GM12864 (cell line): ENCODE measurements at regions not wholly inside any gene's neighbourhood (a gene's known extent, or its start where the extent isn't known, plus 50 kb on each side); places are given as distances from the start of the nearest gene placed in this dataset.

ENCODE experiments used
- DNase-seq: peaks from one replicate; pipeline ENCODE4 v3.0.0-alpha.2; 2011; ENCODE audit warnings: low read depth
- H3K4me3 ChIP-seq: 2 replicates; pipeline ENCODE4 v1.5.1; 2011; ENCODE audit warnings: mild to moderate bottlenecking, low read depth, low read length, control low read depth
- CTCF ChIP-seq: IDR thresholded peaks from 2 replicates; pipeline ENCODE4 v1.5.1; 2011; ENCODE audit warnings: low read depth, mild to moderate bottlenecking, moderate library complexity, low read length, control low read depth, inconsistent platforms; ENCODE audit errors: missing control alignments

GRCh38 chr6:2471472-2471871 is 226.1 kb upstream of the GMDS start:
- H3K4me3 ChIP-seq: no peak overlapping the region
- DNase-seq: no peak
- no peak for TF ChIP-seq CTCF

GRCh38 chr6:2469428-2469827 is 224.0 kb upstream of the GMDS start:
- TF ChIP-seq CTCF: no peak
- no peak overlapping the region for H3K4me3 ChIP-seq
- DNase-seq: no peak

GRCh38 chr6:2468601-2468955 is 223.2 kb upstream of the GMDS start:
- no peak overlapping the region for H3K4me3 ChIP-seq
- no peak for TF ChIP-seq CTCF
- no peak for DNase-seq

GRCh38 chr6:2467929-2468600 is 222.7 kb upstream of the GMDS start:
- no peak for DNase-seq

GRCh38 chr6:2465336-2465735 is 219.9 kb upstream of the GMDS start:
- H3K4me3 ChIP-seq: no peak overlapping the region
- TF ChIP-seq CTCF: no peak
- no peak for DNase-seq

More at GRCh38 chr6:2467929-2468600, 222.7 kb upstream of the GMDS start:
- TF ChIP-seq CTCF: no peak
- no peak overlapping the region for H3K4me3 ChIP-seq

GRCh38 chr6:2464641-2465040 is 219.2 kb upstream of the GMDS start:
- no peak for TF ChIP-seq CTCF
- DNase-seq: no peak
- no peak overlapping the region for H3K4me3 ChIP-seq

GRCh38 chr6:2462831-2463230 is 217.4 kb upstream of the GMDS start:
- DNase-seq: no peak
- TF ChIP-seq CTCF: no peak
- no peak overlapping the region for H3K4me3 ChIP-seq
